LNCaP clone FGC (cell line): ENCODE measurements at regions not wholly inside any gene's neighbourhood (a gene's known extent, or its start where the extent isn't known, plus 50 kb on each side); places are given as distances from the start of the nearest gene placed in this dataset.

Source experiments
- DNase-seq: peaks from one replicate; pipeline ENCODE4 v3.0.0-alpha.2; 2011; ENCODE audit warnings: low read depth
- H3K4me3 ChIP-seq: 2 replicates; pipeline ENCODE4 v1.5.1; 2011; ENCODE audit warnings: mild to moderate bottlenecking, low read depth, low read length, control low read depth
- TF ChIP-seq, protein P1 (sequence below): IDR thresholded peaks from 2 replicates; pipeline ENCODE4 v1.5.1; 2012; ENCODE audit warnings: mild to moderate bottlenecking; ENCODE audit not compliant: control insufficient read depth, insufficient read depth; ENCODE audit errors: extremely low read depth

DNA sequence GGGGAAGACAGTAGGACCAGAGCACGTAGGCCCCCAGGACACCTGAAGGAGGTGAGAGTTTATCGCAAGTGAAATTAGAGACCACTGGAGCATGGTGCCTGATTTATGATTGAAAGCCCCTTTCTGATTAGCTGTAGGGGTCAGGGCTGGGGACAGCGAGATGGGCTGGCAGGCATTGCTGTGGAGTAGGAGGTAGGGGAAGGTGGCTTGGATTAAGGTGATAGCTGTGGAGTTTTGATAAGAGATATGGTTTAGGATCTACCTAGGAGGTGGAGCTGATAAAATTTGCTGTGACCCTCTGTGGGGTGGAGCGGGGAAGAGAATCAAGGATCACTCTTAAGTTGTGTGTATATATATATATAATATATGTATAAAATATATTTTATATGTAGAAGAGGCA, 157.5 kb downstream of the CD8B2 start:
- TF ChIP-seq, protein P1, sequence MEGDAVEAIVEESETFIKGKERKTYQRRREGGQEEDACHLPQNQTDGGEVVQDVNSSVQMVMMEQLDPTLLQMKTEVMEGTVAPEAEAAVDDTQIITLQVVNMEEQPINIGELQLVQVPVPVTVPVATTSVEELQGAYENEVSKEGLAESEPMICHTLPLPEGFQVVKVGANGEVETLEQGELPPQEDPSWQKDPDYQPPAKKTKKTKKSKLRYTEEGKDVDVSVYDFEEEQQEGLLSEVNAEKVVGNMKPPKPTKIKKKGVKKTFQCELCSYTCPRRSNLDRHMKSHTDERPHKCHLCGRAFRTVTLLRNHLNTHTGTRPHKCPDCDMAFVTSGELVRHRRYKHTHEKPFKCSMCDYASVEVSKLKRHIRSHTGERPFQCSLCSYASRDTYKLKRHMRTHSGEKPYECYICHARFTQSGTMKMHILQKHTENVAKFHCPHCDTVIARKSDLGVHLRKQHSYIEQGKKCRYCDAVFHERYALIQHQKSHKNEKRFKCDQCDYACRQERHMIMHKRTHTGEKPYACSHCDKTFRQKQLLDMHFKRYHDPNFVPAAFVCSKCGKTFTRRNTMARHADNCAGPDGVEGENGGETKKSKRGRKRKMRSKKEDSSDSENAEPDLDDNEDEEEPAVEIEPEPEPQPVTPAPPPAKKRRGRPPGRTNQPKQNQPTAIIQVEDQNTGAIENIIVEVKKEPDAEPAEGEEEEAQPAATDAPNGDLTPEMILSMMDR = no peak
- DNase-seq = no peak

DNA sequence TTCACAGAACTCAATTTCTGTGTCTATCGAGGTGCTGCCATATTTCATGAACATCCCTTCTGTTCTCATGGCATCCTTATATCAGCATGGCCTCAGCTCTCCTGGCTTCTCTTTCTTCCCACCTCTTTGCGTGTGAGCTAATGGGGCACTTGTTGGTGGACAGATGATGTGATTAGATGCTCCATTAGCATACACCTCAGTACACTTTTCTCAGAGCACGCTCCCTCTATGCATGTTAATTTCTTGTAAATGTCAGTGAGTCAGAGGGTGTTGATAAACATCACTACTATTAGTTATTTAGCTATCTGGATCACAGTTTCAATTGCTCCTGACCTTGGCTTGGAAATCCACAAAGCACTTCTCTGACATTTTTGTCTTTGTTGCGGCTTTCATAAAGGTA, 159.4 kb downstream of the CD8B2 start:
- H3K4me3 ChIP-seq = no peak overlapping the region
- DNase-seq = no peak
- TF ChIP-seq, protein P1 = no peak

More for the DNA sequence above, 157.5 kb downstream of the CD8B2 start:
- H3K4me3 ChIP-seq = no peak overlapping the region

DNA sequence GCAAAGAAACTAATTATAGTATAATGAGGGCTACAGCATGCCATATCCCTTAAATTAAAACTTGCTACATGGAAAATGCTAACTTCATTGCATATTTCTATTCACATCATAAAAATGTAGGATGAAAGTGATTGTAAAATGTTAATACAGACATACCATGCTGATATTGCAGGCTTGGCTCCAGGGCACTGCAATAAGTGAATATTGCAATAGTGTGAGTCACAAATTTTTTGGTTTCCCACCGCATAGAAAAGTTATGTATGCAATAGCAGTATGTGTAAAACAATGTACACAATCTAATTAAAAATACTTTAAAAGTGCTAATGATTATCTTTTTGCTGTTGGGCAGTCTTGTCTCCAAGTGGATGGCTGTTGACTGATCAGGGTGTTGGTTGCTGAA, 162.1 kb downstream of the CD8B2 start:
- TF ChIP-seq, protein P1 = no peak
- DNase-seq = no peak
- no peak overlapping the region for H3K4me3 ChIP-seq

DNA sequence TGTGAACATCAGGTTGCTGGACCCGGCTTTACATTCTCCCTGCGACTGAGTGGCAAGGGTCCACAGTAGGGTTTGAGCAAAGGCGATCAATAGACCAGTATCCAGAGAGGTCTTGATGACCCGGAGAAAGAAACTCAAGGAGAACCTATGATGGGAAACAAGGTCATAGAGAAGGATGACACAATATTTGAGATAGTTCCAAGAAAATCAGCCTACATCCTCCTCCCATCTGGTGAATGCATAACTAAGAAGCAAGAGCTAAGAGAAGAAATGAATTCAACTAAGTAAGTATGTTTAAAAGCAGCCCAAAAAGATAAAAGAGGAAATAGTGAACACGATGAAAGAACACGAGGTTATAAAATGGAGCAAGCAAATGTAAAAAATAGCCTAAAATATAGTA, 166.3 kb downstream of the CD8B2 start:
- TF ChIP-seq, protein P1 = no peak
- no peak overlapping the region for H3K4me3 ChIP-seq
- DNase-seq = no peak

DNA sequence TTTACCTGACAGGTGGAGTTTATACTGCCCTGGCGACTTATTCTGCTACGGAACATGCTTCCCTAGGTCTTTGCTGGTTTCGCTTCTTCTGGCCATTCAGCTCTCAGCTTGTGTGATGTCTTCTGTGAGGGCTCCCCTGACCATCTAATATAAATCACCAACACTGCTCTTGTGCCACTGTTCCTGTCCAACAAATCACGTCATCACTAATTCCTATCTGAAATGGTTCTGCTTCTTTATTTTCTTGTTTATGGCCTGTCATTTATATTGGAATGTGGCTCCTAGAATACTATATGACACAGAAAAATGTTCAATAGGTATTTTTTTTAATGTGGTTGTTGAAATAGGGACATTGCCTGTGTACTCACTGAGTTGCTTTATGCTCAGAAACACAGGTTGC, 171.5 kb downstream of the CD8B2 start:
- no peak for DNase-seq
- TF ChIP-seq, protein P1 = no peak
- no peak overlapping the region for H3K4me3 ChIP-seq

DNA sequence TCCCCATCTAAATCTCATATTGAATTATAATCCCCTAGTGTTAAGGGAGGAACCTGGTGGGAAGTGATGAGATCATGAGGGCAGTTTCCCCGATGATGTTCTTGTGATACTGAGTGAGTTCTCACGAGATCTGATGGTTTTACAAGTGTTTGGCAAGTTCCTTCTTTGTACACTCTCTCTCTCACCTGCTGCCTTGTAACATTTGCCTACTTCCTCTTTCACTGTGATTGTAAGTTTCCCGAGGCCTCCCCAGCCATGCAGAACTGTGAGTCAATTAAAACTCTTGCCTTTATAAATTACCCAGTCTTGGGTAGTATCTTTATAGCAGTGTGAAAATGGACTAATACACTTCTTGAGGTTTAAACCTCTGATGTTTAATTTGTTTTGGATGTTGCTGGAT, 177.5 kb downstream of the CD8B2 start:
- no peak for DNase-seq
- no peak overlapping the region for H3K4me3 ChIP-seq
- TF ChIP-seq, protein P1 = no peak

DNA sequence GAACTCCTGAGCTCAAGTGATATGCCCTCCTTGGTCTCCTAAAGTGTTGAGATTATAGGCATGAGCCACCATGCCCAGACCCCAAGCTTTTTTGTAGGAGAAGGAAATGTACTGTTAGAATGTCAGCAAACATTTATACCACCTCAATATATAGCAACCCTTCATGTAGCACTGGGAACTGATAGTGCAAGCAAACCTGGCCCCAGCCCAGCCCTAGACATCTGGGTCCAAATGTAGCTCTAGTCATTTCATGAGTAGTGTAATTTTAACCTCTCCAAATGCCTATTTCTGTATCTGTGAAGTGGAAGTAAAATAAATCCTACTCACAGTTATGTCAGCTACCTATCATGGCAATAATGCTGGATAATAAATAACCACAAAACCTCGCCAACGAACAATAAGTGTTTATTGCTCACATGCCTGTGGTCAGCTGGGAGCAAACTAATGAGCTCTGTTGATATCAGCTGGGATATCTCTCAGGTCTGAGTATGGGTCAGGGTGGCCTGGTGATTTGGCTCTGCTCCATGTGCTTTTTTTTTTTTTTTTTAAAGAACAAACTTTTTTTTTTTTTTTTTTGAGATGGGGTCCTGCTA, 180.4 kb downstream of the CD8B2 start:
- no peak overlapping the region for H3K4me3 ChIP-seq
- DNase-seq = no peak
- TF ChIP-seq, protein P1 = no peak
